ENCODE measurements at regions not wholly inside any gene's neighbourhood (a gene's known extent, or its start where the extent isn't known, plus 50 kb on each side); places are given as distances from the start of the nearest gene placed in this dataset.

DNA sequence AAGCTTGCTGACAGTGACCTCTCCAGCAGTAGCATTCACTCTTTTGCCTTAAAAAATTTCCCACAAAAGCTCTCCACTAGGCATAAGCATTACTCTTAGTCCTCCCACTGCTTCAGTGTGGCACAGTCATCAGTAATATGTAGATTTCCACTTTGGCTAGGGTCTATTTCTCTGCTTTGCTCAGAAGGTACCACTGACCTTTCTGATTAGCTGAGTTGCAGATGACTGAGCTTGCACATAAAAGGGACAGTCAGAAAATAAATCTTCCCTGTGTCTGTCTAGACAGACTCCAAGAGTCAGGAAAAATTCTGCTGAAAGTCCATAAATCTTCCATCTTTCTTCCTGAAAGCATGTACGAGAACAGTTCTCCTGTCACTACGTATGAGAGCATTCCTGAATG is 56.6 kb upstream of the APP start:
- H3K4me1 ChIP-seq, result no peaks in the 10 kb centered on the region
- no peaks in the 10 kb centered on the region for H3K27me3 ChIP-seq (ENCODE audit: low read depth)
- no peak for DNase-seq (ENCODE audit: low spot score in 2 of 2)
- in situ Hi-C loops (cut with MboI; ENCODE audit: low sequenced_read_pairs), result no loop called here
- H3K4me3 ChIP-seq, result no peak overlapping the region
- H3K9me3 ChIP-seq, result no peaks in the 10 kb centered on the region
- no peaks in the 10 kb centered on the region for H3K36me3 ChIP-seq (replicated peaks)

DNA sequence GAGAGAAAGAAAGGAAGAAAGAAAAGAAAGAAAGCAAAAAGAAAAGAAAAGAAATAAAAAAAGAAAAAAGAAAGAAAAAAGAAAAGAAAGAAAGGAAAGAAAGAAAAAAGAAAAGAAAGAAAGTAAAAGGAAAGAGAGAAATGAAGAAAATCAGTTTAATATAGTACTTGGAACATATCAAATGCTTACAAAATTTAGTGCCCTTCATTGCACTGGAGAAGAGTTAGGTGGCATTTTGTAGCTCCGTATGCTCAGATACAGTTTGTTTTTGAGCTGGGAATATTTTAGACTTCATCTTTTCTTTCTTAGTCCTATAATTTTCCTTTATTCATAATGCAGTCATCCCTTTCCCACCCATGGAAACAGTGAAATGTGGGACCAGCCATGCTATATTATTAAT is 56.2 kb upstream of the APP start:
- Histone ChIP-seq H3K4me3 (no peak overlapping the region), H3K4me1 (no peaks in the 10 kb centered on the region), H3K9me3 (no peaks in the 10 kb centered on the region), H3K27me3 (ENCODE audit: low read depth) (no peaks in the 10 kb centered on the region), H3K36me3 (replicated peaks) (no peaks in the 10 kb centered on the region)
- in situ Hi-C loops (cut with MboI; ENCODE audit: low sequenced_read_pairs), result no loop called here
- no peak for DNase-seq (ENCODE audit: low spot score in 2 of 2)

DNA sequence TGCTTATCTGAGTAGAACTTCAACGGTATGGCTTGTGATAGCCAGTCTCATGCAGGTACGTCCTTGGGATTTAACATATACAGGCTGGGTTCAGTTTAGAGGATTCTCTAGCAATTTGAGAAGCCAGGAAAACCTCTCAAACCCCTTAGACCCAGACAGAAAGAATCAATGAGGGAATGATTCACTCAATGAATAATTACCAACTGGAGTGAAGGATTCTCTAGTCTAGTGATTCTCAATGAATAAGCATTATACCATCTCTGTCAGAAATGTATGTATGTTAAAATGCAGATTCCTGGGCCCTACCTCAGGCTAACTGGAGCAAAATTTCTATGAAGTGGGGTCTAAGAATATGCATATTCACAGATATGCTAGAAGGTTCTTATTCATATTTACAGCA is 54.5 kb upstream of the APP start:
- Histone ChIP-seq H3K4me1 (no peaks in the 10 kb centered on the region), H3K4me3 (no peak overlapping the region), H3K36me3 (replicated peaks) (no peaks in the 10 kb centered on the region), H3K9me3 (no peaks in the 10 kb centered on the region), H3K27me3 (ENCODE audit: low read depth) (no peaks in the 10 kb centered on the region)
- in situ Hi-C loops (cut with MboI; ENCODE audit: low sequenced_read_pairs), result no loop called here
- DNase-seq (ENCODE audit: low spot score in 2 of 2), result no peak

GRCh38 chr21:26224366-26224765 is 53.8 kb upstream of the APP start:
- Histone ChIP-seq H3K9me3 (no peaks in the 10 kb centered on the region), H3K36me3 (replicated peaks) (no peaks in the 10 kb centered on the region), H3K4me1 (no peaks in the 10 kb centered on the region), H3K27me3 (ENCODE audit: low read depth) (no peaks in the 10 kb centered on the region), H3K4me3 (no peak overlapping the region)
- in situ Hi-C loops (cut with MboI; ENCODE audit: low sequenced_read_pairs), result no loop called here
- no peak for DNase-seq (ENCODE audit: low spot score in 2 of 2)
